AML-193 (cell line): ENCODE measurements at regions not wholly inside any gene's neighbourhood (a gene's known extent, or its start where the extent isn't known, plus 50 kb on each side); places are given as distances from the start of the nearest gene placed in this dataset.
A peak's percentile ranks its signal among the peaks of the same experiment; 100 is the strongest.

ENCODE experiments used
- DNase-seq, 2 experiments: peaks; one replicate each; lab custom pipeline; 2025; lab: John Stamatoyannopoulos, UW

DNA sequence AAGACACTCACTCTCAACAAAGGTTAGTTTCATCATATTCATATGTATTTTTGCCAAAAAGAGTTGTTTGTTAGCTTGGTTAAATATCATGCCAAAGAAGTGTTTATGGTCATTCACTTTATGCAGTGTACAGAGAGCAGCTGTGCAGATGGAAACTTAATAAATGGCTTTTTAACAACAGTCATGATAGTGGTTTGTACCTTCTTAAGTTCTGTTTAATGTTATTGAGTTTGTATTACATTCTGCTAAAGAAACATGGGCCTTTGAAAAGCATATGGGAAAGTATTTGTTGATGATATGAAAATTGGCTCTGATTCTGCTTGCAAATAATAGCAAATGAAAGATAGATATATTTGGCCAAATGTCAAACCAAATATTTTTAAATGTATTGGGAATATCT, 607.3 kb downstream of the NCAM2 start:
- DNase-seq, result no peak

DNA sequence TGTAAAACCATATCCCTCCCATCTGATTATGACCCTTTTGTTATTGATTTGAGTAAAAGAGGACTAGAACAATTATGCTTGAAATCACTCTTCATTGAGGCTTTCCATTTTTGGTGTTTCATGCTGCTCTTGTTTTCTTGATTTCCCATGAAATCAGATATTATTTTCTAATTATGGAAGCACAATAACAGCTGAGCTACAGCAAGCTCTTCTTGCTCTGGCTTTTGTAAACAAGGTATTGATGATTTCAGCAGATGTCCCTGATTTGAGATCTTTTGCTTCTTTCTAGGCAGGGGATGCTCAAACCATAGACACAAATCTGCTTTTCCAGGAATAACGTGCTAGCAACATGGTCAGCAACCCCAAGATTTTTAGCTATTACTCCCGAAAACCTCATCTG, 607.8 kb downstream of the NCAM2 start:
- DNase-seq, result no peak

DNA sequence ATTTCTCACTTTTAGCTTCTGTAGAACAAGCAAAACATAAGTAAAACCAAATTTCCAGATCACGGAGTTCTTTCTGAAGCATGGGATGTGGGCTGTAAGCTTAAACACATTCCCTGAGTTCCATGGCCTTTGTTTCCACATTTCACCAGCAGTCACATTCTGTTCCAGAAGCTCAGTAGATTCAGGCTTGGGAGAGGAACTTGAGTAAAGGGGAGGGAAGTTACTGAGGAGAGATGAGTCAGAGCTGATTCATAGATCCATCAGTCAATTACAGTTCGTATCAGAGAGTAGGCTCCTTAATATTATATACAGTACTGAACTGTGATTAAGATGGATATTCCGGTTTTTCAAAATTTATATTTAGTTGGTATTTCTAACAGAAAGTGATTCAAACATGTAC, 614.3 kb downstream of the NCAM2 start:
- peak in 1 of 2 experiments; percentile 3 for DNase-seq

DNA sequence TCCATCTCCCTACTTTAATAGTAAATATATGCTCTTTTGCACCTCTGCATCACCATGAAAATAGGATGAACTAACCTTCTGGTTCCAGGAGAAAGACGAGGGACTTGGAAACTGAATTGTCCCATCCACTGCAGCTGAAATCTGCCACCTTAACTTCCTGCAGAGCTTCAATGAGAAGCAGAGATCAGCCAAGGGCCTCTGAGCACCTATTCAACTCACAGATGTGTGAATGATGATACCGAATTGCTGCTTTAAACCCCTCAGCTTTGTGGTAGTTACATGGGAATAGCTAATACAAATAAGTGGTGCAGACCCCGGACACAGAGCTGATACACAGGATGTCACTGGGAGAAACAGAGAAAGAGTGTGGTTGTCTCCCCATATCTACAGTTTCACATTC, 616.8 kb downstream of the NCAM2 start:
- DNase-seq, result no peak

DNA sequence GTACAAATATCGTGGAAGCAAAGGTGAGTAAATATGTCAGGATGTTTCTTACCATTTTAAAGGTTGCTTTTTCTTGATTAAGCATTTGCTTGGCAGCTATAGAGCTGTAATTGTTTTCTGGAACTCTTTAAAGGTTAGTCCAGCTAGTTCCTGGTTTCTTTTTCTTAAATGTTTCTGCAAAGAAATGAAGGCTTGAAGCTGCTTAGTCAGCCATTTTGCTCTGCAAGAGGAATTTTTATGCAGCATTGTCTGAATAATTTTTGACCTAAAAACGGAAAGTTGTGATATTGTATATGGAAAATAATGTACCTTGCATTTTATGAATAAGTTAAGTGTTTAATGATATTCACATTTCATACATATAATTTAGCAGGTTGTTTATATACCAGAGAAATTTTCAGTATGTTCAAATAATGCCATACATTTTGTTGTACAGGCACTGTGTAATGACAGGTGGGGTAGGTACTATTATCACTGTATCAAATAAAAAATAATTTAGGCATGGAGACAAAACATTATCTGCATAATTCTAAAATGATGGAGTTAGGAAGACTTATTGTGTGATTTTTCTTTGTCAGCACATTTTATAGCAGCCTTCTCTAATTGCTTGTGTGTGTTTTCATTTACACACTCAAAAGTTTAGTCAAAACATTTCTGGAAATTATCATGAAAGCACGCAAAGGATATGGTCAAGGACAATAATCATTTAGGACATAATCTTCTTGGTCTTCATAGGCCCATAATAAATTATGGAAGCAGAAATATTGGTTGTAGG, 624.4 kb downstream of the NCAM2 start:
- no peak for DNase-seq

DNA sequence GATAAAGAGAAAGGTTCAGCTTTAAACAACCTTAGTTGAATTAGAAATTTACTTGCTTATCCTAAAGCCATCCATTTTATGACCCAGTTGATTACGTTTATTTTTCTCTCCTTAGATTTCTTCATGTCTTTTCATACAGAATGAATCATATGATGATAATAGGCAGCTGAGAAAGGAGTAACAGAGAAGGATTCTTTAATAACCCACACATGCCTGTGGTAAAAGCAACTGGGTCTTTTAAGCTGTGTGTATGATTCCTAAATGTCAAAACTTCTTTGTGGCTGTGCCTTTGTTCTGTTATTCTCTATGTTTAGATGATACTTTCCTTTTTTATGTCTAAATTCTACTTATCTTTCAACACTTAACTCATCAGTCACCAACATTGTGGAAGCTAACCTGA, 626.5 kb downstream of the NCAM2 start:
- no peak for DNase-seq

DNA sequence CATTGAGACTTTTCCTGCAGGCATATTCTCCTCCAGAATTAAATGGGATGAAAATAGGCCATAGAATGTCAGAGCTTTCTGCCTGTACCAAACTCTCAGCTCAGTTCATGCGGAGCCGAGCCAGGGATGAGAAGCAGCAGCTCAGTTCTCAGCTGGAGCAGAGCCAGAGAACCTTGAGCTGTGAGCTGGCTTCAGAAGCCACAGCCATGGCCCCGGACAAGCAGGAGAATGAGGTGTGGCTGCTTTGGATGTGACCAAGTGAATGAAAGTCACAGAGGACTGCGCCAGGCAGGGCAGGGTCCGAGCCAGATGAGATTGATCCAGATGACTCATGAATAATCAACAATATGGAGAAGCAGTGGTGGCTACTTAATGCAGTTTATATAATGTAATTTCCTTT, 633.8 kb downstream of the NCAM2 start:
- DNase-seq, result no peak

DNA sequence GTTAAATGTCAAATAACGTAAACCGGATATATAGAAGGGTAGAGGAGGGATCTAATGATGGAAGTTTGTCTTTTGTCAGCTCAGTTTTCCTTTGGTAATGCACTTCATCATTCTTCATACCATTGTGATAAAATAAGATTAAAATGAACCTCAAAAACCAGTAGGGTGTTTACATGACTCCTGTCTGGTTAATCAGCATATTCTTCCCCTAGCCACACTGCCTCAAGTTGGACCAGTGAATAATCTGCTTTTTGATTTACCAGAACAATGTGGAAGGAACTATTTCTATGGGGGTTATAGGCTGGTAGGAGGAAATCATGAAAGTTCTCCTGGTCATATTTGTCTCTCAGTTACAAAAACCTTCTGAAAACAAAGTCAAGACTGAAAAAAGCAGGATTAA, 634.7 kb downstream of the NCAM2 start:
- no peak for DNase-seq

DNA sequence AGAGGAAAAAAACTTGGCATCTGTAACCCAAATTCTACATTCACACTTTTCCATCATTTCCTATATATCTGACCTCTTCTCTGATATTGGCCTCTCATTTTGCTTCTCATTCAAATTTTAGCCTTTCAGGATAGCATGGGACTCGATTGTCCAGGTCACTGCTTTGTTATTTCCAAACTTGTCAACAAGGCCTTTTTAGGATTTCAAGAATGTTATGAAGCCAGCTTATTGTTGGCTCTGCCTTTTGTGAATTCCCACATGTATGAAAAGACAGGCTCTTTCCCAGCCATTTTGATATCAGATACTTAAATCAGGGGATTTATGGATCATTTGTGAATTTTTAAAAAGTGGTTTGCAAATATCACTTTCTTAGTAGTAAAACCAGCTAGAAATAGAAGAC, 663.5 kb downstream of the NCAM2 start:
- DNase-seq, result no peak

DNA sequence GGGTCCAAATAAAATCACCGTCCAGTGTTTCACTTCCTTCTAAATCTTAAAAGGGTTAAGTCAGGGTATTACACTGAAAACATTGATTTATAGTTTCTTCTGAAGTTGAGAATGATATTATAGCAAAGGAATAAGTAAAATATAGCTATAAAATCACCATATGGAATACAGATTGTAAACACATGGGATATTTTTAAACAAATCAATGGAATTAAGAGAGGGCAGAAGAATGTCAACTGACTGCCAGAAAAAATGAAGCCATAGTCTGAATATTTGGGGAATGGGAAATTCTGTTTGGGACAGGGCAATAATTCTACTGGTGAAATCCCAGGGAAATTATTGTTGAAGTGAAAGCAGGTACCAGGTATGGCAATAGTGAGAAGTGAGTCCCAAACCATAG, 664.6 kb downstream of the NCAM2 start:
- DNase-seq, result no peak

DNA sequence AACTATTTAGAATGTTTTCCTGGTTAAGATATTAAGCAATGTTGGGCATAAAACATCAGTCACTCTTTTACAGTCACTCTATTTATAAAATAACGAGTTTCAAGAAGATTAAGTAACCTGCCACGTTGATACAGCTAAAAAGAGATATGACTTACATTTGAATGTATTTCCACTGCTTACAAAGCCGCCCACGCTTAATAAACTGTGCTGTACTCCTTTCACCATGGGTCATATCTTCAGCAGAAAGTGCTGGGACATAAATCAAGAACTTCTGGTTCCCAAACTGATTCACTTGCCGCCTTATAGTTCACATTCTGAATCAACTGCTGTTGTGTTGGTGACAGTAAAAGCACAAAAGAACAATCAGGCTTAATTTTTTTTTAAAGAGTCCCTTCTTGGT, 666.7 kb downstream of the NCAM2 start:
- DNase-seq, result no peak

DNA sequence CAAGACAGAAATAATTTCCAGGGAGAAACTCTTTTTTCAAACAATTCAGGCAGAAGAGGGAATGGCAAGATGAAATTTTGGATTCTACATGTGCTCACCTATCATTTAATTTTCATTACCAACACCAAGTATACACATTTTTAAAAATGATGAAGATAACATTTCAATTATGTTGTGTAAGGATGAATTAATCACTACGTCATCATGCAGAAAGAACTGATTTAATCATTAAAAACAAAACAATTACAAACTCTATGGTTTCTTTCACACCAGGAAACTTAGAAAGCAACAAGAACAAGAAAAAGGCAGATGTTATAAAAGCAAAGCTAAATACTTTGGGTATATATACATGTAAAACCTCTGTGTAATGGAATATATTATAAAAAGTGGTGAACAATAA, 668.5 kb downstream of the NCAM2 start:
- DNase-seq, result no peak

DNA sequence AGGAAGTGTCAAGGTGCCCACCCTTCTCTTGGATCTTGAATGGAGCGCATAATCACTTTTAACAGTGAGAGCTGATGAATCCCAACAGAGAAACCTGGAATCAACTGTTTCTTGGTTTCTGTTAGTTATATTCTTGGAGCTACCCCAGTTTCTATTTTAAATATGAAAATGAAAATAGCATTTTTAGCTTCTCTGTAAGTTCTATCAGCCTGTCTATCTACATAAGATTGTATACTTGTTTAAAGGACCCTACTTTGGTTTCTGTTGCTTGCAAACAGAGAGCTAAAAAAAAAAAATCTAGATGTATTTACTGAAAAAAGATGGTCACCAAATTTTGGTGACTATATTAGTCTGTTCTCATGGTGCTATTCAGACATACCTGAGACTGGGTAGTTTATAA, 670.0 kb downstream of the NCAM2 start:
- DNase-seq, result no peak

DNA sequence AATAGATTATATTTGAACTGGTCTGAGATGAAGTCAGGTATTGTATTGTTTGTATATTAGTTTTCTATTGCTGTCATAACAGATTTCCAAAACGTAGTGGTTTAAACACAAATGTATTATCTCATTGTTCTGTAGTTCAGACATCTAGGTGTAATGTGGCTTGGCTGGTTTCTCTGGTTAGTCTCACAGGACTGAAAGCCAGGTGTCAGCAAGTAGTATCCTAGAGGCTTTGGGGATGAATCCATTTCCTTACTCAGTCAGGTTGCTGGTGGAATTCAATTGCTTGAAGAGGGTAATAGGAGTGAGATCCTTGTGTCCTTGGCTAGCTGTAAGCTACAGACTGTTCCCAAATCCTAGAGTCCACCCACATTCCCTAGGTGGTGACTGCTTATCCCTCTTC, 675.8 kb downstream of the NCAM2 start:
- DNase-seq, result no peak

DNA sequence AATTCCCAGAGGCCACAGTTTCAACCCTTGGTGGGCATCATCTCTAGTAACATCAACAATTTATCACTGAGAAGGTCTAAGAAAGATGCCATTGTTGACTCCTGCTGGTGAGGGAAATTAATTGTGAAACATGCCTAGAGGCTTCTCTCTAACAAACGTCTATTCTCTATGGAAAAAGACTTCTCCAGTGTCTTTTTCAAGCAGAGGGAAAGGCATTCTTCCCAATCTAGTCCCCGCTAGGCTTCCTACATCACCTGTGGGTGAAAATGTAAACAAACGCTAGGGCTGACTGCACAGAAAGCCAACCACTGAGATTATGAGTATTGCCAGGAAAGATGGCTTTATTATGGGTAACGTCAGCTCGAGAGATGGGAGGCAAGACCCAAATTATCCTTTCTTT, 677.4 kb downstream of the NCAM2 start:
- no peak for DNase-seq

DNA sequence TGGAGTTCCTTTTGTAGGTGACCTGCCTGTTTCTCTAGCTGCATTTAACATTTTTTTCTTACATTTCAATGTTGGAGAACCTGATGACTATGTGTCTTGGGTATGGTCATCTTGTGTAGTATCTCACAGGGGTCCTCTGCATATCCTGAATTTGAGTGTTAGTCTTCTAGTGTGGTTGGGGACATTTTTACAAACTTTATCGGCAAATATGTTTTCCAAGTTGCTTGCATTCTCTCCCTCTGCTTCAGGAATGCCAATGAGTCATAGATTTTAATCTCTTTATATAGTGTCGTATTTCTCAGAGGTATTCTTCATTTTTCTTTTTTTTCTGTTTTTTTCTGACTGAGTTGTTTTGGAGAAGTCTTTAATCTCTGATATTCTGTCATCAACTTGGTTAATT, 684.0 kb downstream of the NCAM2 start:
- DNase-seq, result no peak

DNA sequence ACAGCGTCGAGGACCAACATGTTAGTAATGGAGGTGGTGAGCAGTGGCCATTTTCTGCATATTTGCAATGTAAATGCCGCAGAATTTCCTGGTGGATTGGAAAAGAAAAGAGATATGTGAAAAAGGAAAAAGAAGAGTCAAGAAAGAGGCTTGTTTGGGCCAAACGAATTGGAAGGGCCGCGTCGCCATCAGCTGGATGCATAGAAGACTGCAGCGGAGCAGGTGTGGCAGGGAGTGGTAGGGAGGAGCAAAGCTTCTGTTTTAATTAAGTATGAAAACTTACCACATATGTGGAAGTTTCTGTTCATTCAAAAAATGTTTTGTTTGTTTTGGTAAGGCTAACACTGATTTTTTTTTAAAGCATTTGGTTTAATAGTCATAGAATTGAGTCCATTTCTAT, 690.7 kb downstream of the NCAM2 start:
- peak in 1 of 2 experiments; percentile 28 for DNase-seq

DNA sequence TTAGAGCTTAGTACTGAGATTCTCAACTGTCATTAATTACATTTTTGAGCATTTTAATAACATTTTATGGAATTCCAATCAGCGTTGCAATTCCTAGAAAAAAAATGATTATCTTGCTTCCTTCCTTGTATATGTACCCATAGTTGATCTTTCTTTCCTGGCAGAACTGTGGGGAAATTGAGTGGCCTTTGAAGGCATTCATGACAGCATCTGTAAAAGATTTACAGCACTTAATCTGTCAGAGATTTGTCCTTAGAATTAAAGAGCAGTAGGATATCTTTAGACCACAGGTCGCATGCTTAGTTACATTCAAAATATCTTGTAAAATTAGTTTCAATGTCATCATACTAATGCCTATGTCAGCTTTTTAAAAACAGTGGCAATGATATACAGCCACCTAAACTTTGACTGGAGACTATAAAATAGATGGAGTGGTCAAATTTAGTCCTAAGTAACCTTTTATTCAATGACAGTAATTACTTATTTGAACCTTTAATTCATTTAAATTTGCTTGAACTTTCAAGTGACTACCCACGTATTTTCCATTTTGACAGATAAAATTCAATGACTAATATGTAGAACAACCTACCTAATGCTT, 692.0 kb downstream of the NCAM2 start:
- no peak for DNase-seq

DNA sequence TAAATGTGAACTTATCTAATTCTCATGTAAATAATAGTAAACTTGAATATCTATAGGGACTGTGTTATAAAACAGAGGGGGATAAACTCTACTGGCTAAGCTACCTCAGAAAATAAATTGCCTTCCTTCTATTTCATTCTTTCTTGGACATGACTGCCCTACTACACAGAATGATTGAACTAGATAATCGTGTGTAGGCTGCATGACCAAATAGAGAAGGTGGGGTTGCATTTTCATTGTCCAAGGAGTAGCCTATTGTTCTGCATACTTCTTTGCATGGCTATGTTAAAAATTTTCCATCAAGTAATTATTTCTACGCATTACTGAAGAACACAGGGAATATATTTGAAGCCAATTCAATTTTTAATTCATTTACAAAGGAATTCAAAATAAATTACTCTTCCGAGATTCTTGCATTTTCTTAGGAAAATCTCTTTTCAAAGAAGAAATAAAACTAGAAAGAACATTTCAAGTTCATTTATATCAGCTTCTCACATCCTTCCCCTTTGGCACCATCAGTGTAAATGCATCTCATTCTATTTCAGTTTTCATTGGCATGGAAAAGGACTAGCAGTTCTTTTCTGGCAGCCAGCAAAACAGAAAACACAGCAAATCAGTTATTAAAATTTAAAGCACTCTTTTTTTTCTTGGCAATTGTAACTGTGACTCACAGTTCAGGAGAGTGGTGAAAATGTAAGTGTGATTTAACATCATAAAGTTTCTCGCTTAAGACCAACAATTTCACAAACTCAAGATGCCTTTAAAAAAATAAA, 714.7 kb downstream of the NCAM2 start:
- no peak for DNase-seq

DNA sequence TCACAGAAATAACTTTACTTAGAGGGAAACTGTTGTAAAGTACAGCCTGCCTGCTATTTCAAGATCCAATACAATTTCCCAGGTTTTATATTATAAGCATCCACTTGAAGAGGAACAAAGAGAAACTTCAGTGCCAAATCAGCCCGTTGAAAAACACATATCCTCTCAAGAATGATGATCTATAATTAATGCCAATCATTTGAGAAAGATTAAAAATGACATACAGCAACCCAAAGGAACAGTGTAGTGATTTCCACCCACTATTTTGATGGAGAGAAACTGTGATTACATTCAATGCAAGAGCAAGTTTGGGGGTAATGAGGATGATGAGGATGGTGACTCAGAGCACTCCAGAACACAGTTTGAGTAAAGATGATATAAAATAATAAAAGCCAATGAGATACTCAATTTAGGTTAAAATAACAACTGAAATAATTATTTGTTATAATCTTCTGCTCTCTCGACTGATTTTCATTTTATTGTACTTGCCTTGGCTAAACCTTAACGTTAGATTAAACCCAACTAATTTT, 715.5 kb downstream of the NCAM2 start:
- no peak for DNase-seq

DNA sequence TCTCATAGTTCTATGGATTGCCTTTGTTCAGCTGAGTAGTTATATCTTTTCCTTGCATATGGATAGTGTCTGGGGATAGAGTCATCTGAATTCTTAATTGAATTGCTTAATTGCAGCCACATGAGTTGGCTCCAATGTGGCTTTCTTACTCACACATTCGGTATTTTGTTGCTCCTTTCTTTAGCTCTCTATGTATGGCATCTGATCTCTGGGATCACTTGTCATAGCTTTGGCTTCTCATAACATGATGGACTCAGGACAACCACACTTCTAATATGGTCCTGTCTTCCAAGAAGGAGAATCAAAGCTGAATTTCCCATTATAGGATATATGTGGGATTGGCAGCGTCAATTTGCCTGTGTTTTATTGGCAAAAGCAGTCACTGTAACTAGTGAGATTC, 716.2 kb downstream of the NCAM2 start:
- no peak for DNase-seq

DNA sequence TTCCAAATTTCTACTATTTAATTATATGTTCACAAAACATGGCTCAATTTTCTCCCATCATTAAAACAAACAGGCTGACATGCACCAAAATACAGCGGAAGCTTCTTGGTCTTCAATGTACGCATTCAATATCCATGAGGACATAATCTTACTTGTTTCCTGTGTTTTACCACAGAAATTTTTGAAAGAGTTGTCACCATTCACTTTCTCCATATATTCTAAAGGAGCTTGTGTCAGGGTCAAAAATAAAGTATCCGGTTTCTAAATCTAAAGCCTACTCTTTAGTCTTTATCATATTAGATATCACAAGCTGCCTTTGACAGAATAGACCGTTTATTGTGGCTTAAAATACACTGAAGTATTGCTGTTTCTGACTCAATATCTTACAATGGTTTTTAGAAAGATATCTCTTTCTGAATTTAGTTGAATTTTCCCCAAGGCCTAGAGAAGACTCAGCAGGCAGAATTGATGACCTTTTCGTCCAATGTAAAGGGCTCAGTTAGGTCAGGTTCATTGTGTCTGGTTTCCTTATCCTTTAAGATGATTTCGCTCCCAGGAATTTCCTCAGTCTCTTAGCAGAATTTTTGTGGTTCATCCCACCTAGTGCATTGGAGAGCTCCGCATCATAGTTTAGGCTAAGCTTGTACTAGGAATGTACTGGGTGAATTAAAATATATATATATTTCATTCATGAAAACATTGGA, 717.2 kb downstream of the NCAM2 start:
- DNase-seq, result no peak
